HG02885 (cell line): ENCODE measurements at regions not wholly inside any gene's neighbourhood (a gene's known extent, or its start where the extent isn't known, plus 50 kb on each side); places are given as distances from the start of the nearest gene placed in this dataset.
"Not testable (repeated sequence)": the region's sequence is repeated elsewhere in the genome, so short reads cannot be mapped to it uniquely, and the experiment has no call there.

Experiments used
- ATAC-seq: cut with Tn5 transposase; IDR thresholded peaks from one replicate; pipeline ENCODE4 v1.9.1; 2021; ENCODE audit warnings: mild to moderate bottlenecking; ENCODE audit not compliant: unreplicated experiment, poor library complexity

GRCh38 chr2:65778137-65778536, 345.7 kb upstream of the SPRED2 start:
- no peak for ATAC-seq

- ATAC-seq, result no peak
Observed at GRCh38 chr2:65775839-65776238, 343.4 kb upstream of the SPRED2 start.

- no peak for ATAC-seq
Observed at GRCh38 chr2:65767946-65768345, 335.5 kb upstream of the SPRED2 start.

GRCh38 chr2:65766768-65767267, 334.4 kb upstream of the SPRED2 start:
- ATAC-seq, result no peak

GRCh38 chr2:65765376-65765775, 333.0 kb upstream of the SPRED2 start:
- no peak for ATAC-seq

- ATAC-seq, result no peak
Observed at GRCh38 chr2:65762068-65762467, 329.7 kb upstream of the SPRED2 start.

- ATAC-seq, result no peak
Observed at GRCh38 chr2:65754219-65754618, 321.8 kb upstream of the SPRED2 start.

GRCh38 chr2:65751408-65751807, 319.0 kb upstream of the SPRED2 start:
- ATAC-seq, result no peak

- no peak for ATAC-seq
Observed at GRCh38 chr2:65749545-65749944, 317.1 kb upstream of the SPRED2 start.

GRCh38 chr2:65747875-65748274, 315.5 kb upstream of the SPRED2 start:
- not testable (repeated sequence) for ATAC-seq

GRCh38 chr2:65746931-65747675, 314.7 kb upstream of the SPRED2 start:
- no peak for ATAC-seq

GRCh38 chr2:65744477-65745200, 312.2 kb upstream of the SPRED2 start:
- ATAC-seq, result no peak

- ATAC-seq, result no peak
Observed at GRCh38 chr2:65742977-65743376, 310.6 kb upstream of the SPRED2 start.

GRCh38 chr2:65739927-65740326, 307.5 kb upstream of the SPRED2 start:
- no peak for ATAC-seq

- ATAC-seq, result no peak
Observed at GRCh38 chr2:65737452-65738011, 305.1 kb upstream of the SPRED2 start.

GRCh38 chr2:65731476-65731875, 299.1 kb upstream of the SPRED2 start:
- no peak for ATAC-seq

- ATAC-seq, result no peak
Observed at GRCh38 chr2:65730186-65730585, 297.8 kb upstream of the SPRED2 start.

GRCh38 chr2:65729246-65729645, 296.8 kb upstream of the SPRED2 start:
- ATAC-seq, result no peak

- no peak for ATAC-seq
Observed at GRCh38 chr2:65728477-65729180, 296.2 kb upstream of the SPRED2 start.

GRCh38 chr2:65727816-65728215, 295.4 kb upstream of the SPRED2 start:
- ATAC-seq, result no peak

GRCh38 chr2:65727381-65727780, 295.0 kb upstream of the SPRED2 start:
- peak; percentile 46 for ATAC-seq
